LNCaP clone FGC (cell line): ENCODE measurements at regions not wholly inside any gene's neighbourhood (a gene's known extent, or its start where the extent isn't known, plus 50 kb on each side); places are given as distances from the start of the nearest gene placed in this dataset.

Experiments
- DNase-seq: peaks from one replicate; pipeline ENCODE4 v3.0.0-alpha.2; 2011; ENCODE audit warnings: low read depth
- H3K4me3 ChIP-seq: 2 replicates; pipeline ENCODE4 v1.5.1; 2011; ENCODE audit warnings: mild to moderate bottlenecking, low read depth, low read length, control low read depth
- CTCF ChIP-seq: IDR thresholded peaks from 2 replicates; pipeline ENCODE4 v1.5.1; 2012; ENCODE audit warnings: mild to moderate bottlenecking; ENCODE audit not compliant: control insufficient read depth, insufficient read depth; ENCODE audit errors: extremely low read depth

- H3K4me3 ChIP-seq, result no peak overlapping the region
- TF ChIP-seq CTCF, result no peak
- no peak for DNase-seq
Measured at GRCh38 chr2:216943109-216943508, 83.2 kb upstream of the TNP1 start.

- H3K4me3 ChIP-seq, result no peak overlapping the region
- no peak for TF ChIP-seq CTCF
- no peak for DNase-seq
Measured at GRCh38 chr2:216942465-216942864, 82.6 kb upstream of the TNP1 start.

- no peak overlapping the region for H3K4me3 ChIP-seq
- no peak for DNase-seq
- TF ChIP-seq CTCF, result no peak
Measured at GRCh38 chr2:216942016-216942415, 82.2 kb upstream of the TNP1 start.

GRCh38 chr2:216936954-216937357, 77.1 kb upstream of the TNP1 start:
- DNase-seq, result no peak
- no peak overlapping the region for H3K4me3 ChIP-seq
- TF ChIP-seq CTCF, result no peak

- no peak for TF ChIP-seq CTCF
- DNase-seq, result no peak
- H3K4me3 ChIP-seq, result no peak overlapping the region
Measured at GRCh38 chr2:216934623-216935022, 74.8 kb upstream of the TNP1 start.

GRCh38 chr2:216934151-216934550, 74.3 kb upstream of the TNP1 start:
- DNase-seq, result no peak
- no peak overlapping the region for H3K4me3 ChIP-seq
- no peak for TF ChIP-seq CTCF

- no peak for TF ChIP-seq CTCF
- no peak overlapping the region for H3K4me3 ChIP-seq
- DNase-seq, result no peak
Measured at GRCh38 chr2:216932863-216933548, 73.1 kb upstream of the TNP1 start.
